ENCODE measurements at regions not wholly inside any gene's neighbourhood (a gene's known extent, or its start where the extent isn't known, plus 50 kb on each side); places are given as distances from the start of the nearest gene placed in this dataset.

DNA sequence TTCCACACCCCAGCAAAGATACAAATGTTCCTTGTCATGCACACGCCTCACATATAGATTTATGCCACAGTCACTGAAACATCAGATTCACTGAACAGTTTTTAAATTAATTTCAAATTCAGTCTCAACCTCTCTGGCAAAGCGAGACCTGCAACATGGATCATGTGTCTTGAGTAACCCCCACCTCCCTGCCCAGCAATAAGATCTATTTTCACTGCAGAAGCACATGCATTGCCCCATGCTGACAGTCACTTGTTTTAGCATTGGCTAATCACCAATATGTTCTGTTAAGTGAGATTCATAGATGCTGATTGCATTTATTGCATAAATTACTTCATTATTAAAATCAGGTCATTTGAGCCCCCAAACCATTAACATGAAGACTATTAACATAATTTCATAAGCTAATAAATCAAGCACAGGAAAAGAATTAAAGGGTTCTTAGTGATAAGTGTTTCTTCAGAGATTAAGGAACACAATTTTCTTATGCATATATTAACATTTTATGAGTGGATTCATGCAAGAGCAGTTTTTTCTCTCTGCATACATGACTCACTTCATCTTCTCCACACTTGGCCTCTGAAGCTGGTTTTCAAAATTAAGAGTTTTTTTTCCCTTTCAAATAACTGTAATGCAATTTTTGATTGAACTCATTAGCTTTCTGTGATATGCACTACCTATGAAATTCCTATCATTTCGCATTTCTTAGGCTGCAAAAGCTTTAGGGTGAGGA, 173.2 kb upstream of the SOX4 start:
- in situ Hi-C loops (cut with HindIII; ENCODE audit: low sequenced_read_pairs) = no loop called here

GRCh38 chr6:21420926-21421325, 172.6 kb upstream of the SOX4 start:
- in situ Hi-C loops (cut with HindIII; ENCODE audit: low sequenced_read_pairs) = no loop called here

GRCh38 chr6:21423106-21423854, 170.3 kb upstream of the SOX4 start:
- in situ Hi-C loops (cut with HindIII; ENCODE audit: low sequenced_read_pairs) = no loop called here

DNA sequence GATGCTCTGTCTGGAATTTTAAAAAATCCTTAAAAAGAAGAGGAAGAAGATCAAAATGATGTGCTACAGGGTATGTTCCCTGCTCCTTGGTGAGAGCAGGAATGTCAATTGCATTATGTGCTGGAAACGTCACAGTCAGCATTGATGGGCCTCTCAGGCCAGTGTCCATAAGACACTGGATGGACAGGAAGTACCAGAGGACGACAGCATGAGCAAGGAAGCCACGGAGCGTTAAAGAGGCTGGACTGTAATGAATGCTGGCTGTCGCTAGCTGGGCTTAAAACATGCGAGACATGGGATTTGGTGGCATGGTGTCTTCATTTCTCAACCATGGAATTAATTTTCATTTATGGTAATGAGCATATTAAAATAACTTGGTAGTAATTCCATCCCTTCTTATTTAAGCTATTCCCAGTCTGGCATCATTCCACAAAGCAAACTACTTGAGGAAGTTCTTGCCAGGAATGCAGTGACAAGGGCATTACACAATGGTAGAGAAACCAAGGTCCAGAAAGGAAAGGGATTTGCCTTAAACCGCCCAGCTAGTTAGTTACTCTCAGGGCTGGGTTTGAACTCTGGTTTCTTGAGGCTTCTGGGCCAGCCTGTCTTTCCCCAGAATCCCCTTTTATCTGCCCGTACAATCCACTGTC, 166.6 kb upstream of the SOX4 start:
- in situ Hi-C loops (cut with HindIII; ENCODE audit: low sequenced_read_pairs) = no loop called here

GRCh38 chr6:21429291-21429690, 164.3 kb upstream of the SOX4 start:
- in situ Hi-C loops (cut with HindIII; ENCODE audit: low sequenced_read_pairs) = no loop called here

GRCh38 chr6:21431526-21431925, 162.0 kb upstream of the SOX4 start:
- in situ Hi-C loops (cut with HindIII; ENCODE audit: low sequenced_read_pairs) = no loop called here

DNA sequence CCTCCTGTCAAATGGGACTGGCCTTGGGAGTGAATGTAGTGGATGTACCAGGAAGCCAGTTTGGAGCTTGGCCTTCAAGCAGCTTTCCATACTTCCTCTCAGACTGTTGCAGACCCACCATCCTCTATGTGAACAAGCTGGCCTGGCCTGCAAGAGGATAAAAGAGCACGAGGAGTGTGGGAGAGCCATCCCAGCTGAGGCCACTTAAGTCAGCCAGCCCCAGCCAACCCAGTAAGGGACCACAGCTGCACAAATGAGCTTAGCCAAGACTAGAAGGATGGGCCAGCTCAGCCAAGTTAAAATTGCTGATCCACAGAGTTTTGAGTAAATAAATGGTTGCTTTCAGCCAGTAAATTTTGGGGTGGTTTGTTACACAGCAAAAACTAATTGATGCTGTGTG, 156.9 kb upstream of the SOX4 start:
- in situ Hi-C loops (cut with HindIII; ENCODE audit: low sequenced_read_pairs) = no loop called here

DNA sequence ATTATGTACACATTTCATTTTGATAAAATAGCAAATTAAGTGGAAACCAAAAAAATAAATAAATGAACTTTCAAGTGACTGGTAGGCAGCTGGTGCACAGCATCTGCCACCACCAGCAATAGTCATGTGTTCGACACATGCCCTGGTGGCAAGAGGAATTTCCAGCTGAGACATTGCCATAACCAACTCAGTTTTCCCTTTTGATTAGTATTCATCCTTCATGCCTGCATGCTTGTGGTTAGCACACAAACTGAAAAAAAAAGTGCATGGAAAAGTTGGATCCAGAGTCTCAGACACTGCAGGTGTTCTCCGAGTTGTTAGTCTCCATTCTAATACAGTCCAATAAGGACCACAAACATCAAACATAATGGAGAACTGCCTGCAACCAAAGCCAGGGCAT, 156.0 kb upstream of the SOX4 start:
- in situ Hi-C loops (cut with HindIII; ENCODE audit: low sequenced_read_pairs) = no loop called here

- in situ Hi-C loops (cut with HindIII; ENCODE audit: low sequenced_read_pairs) = no loop called here
Measured at GRCh38 chr6:21438237-21438985, 155.1 kb upstream of the SOX4 start.

DNA sequence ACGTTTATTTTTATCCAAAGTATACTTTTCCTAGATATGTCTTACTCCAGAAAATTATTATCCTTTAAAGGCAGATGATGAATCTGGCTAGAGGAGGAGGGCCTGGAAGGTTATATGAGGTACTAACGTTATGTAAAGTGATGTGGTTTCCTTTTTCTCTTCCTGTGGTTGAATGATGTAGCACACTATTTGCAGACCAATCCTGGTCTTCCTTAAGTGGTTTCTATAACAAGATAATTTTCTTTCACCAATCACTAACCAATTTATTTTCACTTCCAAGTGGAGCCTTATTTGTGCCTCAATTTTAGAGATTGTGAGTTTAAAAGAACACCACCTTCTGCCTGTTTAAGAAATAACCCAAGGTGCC, 154.6 kb upstream of the SOX4 start:
- in situ Hi-C loops (cut with HindIII; ENCODE audit: low sequenced_read_pairs) = no loop called here

- in situ Hi-C loops (cut with HindIII; ENCODE audit: low sequenced_read_pairs) = no loop called here
Measured at GRCh38 chr6:21441386-21441785, 152.2 kb upstream of the SOX4 start.

GRCh38 chr6:21442874-21443273, 150.7 kb upstream of the SOX4 start:
- in situ Hi-C loops (cut with HindIII; ENCODE audit: low sequenced_read_pairs) = no loop called here

GRCh38 chr6:21444711-21445260, 148.8 kb upstream of the SOX4 start:
- in situ Hi-C loops (cut with HindIII; ENCODE audit: low sequenced_read_pairs) = no loop called here

GRCh38 chr6:21447987-21448386, 145.6 kb upstream of the SOX4 start:
- in situ Hi-C loops (cut with HindIII; ENCODE audit: low sequenced_read_pairs) = no loop called here

DNA sequence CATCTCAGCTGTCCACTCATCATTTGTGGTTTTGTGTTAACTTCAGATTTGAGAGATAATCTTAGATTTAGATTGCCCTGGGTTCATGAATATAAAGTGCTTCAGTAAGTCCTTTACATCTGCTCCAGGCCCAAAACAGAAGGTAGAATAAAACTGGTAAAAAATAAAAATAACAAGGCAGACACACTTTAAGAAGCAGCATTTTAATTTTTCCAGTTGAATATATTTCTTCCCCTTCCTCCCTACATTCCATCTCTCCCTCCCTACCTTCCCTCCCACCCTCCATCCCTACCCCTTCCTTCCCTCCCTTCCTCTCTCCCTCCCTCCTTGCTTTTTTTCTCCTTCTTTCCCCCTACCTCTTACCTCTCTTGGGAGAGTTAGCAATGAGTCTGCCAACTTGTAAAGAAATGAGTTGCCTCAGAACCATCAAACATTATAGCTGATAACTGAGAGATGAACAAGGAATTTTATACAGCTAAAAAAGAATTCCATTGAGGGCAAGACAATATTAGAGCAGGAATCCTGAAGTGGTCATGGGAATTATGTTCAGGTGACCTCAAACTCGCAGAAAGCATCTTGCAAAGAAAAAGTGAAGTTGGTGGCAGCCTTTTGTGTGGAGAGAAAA, 145.0 kb upstream of the SOX4 start:
- in situ Hi-C loops (cut with HindIII; ENCODE audit: low sequenced_read_pairs) = no loop called here

DNA sequence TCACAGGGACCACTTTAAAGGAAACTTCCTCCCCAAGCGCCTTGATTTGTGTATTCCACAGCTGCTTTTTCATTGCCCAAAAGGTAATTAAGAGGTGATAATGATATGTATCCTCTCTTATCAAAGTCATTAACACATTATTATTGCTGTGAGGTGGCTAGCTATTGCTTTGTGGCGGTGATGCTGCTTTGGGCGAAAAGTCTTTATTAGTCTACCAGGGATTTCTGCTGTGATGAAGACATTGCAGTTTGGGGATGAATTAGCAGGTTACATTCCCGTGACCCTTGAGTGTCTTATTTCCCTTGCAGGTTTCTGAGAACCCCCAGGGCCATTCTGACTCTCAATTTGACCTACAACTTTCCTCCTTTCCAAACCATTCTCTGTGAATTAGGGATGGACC, 143.4 kb upstream of the SOX4 start:
- in situ Hi-C loops (cut with HindIII; ENCODE audit: low sequenced_read_pairs) = no loop called here

- in situ Hi-C loops (cut with HindIII; ENCODE audit: low sequenced_read_pairs) = no loop called here
Measured at GRCh38 chr6:21450628-21451027, 142.9 kb upstream of the SOX4 start.

DNA sequence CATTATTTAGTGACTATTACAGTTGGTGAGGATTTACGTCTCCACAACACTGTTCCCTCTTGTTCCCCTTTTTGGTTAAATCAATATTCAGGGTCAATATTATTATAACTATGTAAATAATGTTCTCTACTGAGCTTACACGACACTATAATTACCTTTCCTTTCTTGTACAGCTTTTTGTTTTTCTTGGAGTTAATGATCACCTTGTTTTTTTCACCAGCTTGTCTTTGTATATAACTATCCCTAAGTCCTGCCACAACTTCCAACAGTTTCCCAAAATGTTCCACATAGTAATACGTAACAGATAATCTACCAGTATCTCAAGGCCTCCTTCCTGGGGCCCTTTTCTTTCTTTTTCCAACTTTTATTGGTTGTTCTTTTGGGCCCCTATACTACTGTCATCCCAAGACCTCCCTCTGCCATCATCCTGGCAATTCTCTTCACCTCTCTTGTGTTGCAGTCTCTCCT, 142.0 kb upstream of the SOX4 start:
- in situ Hi-C loops (cut with HindIII; ENCODE audit: low sequenced_read_pairs) = no loop called here

DNA sequence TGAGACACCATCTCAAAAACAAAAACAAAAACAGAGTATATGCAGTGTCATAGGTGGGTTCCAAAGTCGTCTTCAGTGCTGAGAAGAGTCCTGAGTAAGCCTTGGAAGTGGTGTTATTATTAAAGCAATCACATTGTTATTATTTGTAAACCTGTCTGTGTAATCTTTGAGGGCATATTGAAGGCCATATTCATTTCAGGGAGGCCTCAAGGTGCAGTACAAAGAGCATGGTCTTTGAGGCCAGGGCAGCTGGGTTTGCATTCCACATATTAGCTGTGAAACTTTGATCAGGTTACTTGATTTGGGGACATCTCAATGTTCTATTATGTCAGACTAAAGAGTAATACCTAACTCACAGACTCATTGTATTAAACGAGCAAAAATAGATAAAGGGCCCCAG, 139.3 kb upstream of the SOX4 start:
- in situ Hi-C loops (cut with HindIII; ENCODE audit: low sequenced_read_pairs) = no loop called here

- in situ Hi-C loops (cut with HindIII; ENCODE audit: low sequenced_read_pairs) = no loop called here
Measured at GRCh38 chr6:21455071-21455470, 138.5 kb upstream of the SOX4 start.

DNA sequence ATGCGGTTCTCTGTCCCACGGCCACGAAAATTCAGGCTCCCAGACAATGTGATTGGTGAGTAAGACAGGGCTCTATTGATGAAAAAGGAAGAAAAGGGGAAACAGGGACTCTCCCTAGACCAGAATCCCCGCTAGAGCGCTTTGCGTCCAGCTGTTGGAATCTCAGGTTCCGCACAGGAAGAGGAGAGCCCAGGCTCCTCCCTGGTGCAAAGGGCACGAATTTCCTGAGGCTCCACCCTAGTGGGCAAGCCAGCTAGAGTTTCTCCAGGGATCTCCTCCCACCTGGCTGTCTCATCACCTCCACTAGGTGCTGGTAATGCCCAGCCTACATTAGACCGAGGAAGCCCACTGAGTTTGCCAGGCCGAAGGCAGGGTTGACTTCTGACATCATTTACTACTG, 135.9 kb upstream of the SOX4 start:
- in situ Hi-C loops (cut with HindIII; ENCODE audit: low sequenced_read_pairs) = no loop called here

Measured in DLD1 (cell line).